ENCODE measurements at regions not wholly inside any gene's neighbourhood (a gene's known extent, or its start where the extent isn't known, plus 50 kb on each side); places are given as distances from the start of the nearest gene placed in this dataset.

DNA sequence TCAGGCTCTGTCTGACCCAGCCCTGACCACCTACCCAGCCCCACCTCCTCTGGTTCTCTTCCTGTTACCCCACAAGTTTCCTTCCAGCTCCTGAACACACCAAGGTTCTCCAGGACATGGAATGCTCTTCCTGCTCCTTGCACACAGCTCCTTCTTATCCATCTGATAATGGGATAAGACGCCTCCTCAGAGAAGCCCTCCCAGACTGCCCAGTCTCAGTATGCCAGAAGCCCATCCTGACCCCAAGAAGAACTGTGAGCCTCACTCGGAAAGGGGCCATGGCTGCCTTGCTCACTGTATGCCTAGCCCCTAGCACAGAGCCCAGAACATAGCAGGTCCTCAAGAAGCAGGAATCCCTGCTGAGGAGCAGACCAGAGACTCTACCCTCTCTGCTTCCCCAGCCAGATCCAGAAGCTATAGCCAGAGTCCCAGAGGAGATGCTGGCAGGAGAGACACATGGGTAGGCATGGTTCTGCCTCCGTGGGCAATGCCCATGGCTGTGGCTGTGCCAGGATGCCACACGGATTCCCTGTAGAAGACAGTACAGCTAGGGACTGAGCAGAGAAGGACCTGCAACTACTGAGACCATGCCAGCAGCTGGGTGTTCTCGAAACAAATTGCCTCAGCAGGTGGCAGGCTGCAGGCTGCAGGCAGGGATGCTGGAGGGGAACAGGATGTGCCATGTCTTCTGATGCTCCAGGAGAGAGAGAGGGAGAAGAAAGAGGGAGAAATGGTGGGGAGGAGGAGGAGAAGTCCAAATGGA is 74.0 kb upstream of the LINGO1 start:
- TF ChIP-seq, protein P1, sequence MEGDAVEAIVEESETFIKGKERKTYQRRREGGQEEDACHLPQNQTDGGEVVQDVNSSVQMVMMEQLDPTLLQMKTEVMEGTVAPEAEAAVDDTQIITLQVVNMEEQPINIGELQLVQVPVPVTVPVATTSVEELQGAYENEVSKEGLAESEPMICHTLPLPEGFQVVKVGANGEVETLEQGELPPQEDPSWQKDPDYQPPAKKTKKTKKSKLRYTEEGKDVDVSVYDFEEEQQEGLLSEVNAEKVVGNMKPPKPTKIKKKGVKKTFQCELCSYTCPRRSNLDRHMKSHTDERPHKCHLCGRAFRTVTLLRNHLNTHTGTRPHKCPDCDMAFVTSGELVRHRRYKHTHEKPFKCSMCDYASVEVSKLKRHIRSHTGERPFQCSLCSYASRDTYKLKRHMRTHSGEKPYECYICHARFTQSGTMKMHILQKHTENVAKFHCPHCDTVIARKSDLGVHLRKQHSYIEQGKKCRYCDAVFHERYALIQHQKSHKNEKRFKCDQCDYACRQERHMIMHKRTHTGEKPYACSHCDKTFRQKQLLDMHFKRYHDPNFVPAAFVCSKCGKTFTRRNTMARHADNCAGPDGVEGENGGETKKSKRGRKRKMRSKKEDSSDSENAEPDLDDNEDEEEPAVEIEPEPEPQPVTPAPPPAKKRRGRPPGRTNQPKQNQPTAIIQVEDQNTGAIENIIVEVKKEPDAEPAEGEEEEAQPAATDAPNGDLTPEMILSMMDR (IDR thresholded peaks at IDR 0.05; ENCODE audit: extremely low read depth, missing control alignments), result no peak
- no peak for DNase-seq (ENCODE audit: low spot score)

DNA sequence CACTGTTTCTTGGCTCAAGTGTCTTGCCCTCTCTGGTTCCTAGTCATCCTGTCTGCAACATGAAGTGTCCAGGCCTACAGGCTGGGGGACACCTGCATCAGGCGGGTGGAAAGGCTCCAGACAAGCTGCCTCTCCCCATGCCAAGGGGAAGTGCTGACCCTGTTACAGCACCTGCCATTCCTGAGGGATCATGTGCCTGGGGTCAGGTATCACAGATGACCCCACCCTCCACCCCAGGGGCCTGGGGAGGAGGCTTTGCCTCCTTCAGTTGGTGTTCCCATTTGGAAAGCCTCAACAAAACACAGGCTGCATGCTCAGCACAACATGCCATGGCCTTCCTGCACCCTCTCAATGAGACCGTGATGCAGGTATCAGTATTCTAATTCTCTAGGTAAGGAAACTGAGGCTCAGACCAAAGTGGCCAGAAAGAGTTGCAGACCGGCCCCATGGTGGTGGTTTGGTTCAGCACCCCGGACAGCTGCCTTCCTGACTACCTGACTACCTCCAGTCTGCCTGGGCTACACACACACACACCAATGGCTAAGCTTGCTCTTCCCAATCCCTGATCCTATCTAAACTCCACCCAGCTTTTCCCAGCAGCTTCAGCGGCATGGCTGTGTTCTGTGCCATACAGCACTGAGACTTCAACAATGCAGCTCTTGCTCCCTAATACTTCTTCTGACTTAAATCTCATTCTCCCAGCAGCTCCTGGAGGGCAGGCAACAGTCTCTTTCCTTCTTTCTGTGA is 69.7 kb upstream of the LINGO1 start:
- DNase-seq (ENCODE audit: low spot score), result peak; percentile 63
- TF ChIP-seq, protein P1 (IDR thresholded peaks at IDR 0.05; ENCODE audit: extremely low read depth, missing control alignments), result no peak

DNA sequence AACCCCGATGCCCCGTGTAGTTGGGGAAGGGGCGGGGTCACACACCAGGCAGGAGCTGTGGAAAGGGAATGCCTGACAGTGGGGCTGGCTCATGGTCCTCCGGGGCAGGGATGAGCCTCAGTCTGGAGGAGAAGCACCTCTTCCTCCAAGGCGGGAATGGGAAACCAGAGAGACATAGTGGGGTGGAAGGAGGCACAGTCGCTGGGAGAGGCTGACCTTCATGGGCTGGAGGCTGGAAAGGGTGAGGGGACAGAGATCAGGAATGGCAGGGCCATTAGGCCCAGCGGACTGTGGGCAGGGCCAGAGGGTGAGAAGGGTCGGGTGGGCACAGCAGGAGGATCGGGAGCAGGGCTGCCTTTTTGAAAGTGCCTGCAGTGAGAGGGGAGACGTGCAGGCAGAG is 65.8 kb upstream of the LINGO1 start:
- TF ChIP-seq, protein P1 (IDR thresholded peaks at IDR 0.05; ENCODE audit: extremely low read depth, missing control alignments), result no peak
- DNase-seq (ENCODE audit: low spot score), result no peak

DNA sequence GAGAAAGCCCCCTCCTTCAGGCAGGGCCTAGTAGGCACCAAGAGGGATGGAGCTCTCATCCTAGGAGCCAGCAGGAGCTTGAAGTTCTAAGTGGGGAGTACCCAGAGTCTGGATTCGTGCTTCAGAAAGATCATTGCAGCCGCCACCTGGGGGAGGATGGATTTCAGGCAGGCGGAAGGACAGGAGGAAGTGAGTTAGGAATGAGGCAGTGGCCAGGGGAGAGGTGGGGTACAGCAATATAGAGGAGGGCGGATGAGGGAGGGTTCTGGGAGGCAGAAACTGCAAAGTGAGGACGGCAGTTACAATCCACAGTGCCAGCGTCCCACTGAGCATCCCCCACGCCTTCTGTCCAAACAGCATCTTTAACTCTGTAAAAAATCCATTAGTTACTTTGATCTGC is 65.2 kb upstream of the LINGO1 start:
- TF ChIP-seq, protein P1 (IDR thresholded peaks at IDR 0.05; ENCODE audit: extremely low read depth, missing control alignments), result no peak
- DNase-seq (ENCODE audit: low spot score), result no peak

DNA sequence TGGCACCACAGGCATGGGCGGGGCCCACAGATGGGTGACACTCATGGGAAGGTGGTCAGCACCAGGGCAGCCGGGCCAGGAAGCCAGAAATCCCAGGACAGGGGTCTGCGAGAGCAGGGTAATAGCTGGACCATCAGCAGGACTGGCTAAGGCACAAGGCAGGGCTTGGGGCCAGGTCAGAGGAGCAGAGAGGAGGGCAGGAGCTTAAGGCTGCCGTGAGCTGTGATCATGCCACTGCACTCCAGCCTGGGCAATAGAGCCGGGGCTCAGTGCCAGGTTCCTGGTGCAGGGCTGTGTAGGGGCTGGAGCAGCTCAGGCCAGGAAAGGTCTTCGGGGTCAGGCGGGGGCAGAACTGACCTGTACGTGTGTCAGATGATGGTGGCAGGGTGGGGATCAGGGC is 64.2 kb upstream of the LINGO1 start:
- TF ChIP-seq, protein P1 (IDR thresholded peaks at IDR 0.05; ENCODE audit: extremely low read depth, missing control alignments), result no peak

DNA sequence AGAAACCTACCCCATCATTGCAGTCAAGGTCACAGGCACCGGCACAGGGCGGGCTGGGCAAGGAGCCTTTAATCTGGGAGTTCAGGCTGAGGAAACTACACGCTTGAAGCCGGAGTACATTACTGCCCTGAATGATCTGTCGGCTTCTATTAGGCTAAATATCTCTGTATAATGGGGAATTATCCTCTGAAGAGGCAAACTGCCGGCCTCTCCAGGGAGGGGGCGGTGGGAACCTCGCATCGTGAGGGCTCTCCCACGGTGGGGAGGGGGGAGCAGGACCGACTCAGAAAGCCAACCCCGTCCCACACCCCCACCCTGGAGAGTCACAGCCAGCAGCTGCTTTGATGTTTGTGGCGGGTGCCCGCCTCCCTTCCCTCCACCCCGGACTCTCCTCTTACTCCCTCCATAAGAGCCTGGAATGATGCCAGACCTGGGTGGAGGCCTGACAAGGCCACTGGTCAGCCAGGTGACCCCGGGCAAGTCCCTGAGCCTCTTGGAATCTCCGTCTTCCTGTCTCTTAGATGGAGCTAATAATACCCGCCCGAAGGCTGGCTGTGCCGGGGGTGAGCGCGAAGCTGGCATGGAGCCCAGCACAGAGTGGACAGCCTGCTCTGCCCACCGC is 63.4 kb upstream of the LINGO1 start:
- DNase-seq (ENCODE audit: low spot score), result no peak
- TF ChIP-seq, protein P1 (IDR thresholded peaks at IDR 0.05; ENCODE audit: extremely low read depth, missing control alignments), result no peak

More for the DNA sequence above, 64.2 kb upstream of the LINGO1 start:
- no peak for DNase-seq (ENCODE audit: low spot score)

DNA sequence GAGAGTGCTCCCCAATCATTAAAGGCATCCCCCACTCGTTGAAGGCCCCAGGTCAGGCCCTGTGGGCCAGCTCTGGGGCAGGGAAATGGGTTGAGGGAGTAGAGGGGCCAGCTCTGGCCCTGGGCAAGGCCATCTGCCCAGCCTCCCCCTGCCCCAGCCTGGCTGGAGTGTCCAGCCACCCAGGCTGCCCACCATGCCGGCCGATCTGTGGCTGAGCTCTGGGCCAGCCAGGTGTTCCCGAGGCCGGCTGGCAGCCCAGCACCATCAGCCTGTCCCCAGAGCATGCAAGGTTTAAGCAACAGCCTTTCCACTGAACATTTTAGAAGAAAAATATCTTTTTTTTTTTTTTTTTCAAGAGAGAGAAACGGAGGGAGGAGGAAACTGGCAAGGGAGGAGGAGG is 62.8 kb upstream of the LINGO1 start:
- TF ChIP-seq, protein P1 (IDR thresholded peaks at IDR 0.05; ENCODE audit: extremely low read depth, missing control alignments), result no peak
- no peak for DNase-seq (ENCODE audit: low spot score)
